ENCODE measurements at regions not wholly inside any gene's neighbourhood (a gene's known extent, or its start where the extent isn't known, plus 50 kb on each side); places are given as distances from the start of the nearest gene placed in this dataset.

DNA sequence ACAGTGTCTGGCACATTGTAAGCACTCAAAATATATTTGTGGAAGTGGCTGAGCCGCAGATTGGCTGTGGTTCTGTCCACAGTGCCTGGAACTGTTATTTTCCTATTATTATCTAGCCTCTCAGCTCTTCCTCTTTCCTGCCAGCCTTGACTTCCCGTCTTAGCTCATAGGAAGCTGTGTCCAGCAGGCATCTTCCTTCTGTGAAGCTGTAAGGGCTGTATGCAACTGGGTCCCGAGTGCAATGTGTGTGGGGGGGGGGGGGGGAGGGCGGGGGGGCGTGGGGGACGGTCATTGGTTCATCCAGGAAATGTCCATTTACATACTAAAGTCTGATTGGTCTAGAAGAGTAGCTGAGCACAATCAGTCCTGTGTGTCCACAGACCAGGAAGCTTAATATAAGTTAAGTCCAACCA lies 210.7 kb downstream of the PDGFRA start:
- TF ChIP-seq, protein P1, sequence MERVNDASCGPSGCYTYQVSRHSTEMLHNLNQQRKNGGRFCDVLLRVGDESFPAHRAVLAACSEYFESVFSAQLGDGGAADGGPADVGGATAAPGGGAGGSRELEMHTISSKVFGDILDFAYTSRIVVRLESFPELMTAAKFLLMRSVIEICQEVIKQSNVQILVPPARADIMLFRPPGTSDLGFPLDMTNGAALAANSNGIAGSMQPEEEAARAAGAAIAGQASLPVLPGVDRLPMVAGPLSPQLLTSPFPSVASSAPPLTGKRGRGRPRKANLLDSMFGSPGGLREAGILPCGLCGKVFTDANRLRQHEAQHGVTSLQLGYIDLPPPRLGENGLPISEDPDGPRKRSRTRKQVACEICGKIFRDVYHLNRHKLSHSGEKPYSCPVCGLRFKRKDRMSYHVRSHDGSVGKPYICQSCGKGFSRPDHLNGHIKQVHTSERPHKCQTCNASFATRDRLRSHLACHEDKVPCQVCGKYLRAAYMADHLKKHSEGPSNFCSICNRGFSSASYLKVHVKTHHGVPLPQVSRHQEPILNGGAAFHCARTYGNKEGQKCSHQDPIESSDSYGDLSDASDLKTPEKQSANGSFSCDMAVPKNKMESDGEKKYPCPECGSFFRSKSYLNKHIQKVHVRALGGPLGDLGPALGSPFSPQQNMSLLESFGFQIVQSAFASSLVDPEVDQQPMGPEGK (CRISPR knock-in tag; IDR thresholded peaks at IDR 0.05): no peak
- no peak for TF ChIP-seq RBAK (CRISPR knock-in tag; IDR thresholded peaks at IDR 0.05)
- TF ChIP-seq, protein P2, sequence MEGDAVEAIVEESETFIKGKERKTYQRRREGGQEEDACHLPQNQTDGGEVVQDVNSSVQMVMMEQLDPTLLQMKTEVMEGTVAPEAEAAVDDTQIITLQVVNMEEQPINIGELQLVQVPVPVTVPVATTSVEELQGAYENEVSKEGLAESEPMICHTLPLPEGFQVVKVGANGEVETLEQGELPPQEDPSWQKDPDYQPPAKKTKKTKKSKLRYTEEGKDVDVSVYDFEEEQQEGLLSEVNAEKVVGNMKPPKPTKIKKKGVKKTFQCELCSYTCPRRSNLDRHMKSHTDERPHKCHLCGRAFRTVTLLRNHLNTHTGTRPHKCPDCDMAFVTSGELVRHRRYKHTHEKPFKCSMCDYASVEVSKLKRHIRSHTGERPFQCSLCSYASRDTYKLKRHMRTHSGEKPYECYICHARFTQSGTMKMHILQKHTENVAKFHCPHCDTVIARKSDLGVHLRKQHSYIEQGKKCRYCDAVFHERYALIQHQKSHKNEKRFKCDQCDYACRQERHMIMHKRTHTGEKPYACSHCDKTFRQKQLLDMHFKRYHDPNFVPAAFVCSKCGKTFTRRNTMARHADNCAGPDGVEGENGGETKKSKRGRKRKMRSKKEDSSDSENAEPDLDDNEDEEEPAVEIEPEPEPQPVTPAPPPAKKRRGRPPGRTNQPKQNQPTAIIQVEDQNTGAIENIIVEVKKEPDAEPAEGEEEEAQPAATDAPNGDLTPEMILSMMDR (CRISPR knock-in tag; IDR thresholded peaks at IDR 0.05): no peak
- TF ChIP-seq KDM3A (CRISPR knock-in tag; IDR thresholded peaks at IDR 0.05; ENCODE audit: low read depth): no peak
- TF ChIP-seq NFE2L1 (CRISPR knock-in tag; IDR thresholded peaks at IDR 0.05; ENCODE audit: borderline replicate concordance): no peak
- TF ChIP-seq, protein P3, sequence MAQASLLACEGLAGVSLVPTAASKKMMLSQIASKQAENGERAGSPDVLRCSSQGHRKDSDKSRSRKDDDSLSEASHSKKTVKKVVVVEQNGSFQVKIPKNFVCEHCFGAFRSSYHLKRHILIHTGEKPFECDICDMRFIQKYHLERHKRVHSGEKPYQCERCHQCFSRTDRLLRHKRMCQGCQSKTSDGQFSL (CRISPR knock-in tag; IDR thresholded peaks at IDR 0.05): no peak
- no peak for TF ChIP-seq ZSCAN20 (CRISPR knock-in tag; IDR thresholded peaks at IDR 0.05; ENCODE audit: borderline replicate concordance)
